GM18861 (cell line): ENCODE measurements at regions not wholly inside any gene's neighbourhood (a gene's known extent, or its start where the extent isn't known, plus 50 kb on each side); places are given as distances from the start of the nearest gene placed in this dataset.
"Not testable (repeated sequence)": the region's sequence is repeated elsewhere in the genome, so short reads cannot be mapped to it uniquely, and the experiment has no call there.

Experiments
- ATAC-seq: cut with Tn5 transposase; IDR thresholded peaks from one replicate; pipeline ENCODE4 v1.9.1; 2021; ENCODE audit not compliant: unreplicated experiment

- not testable (repeated sequence) for ATAC-seq
Observed at GRCh38 chr10:8415029-8415428, 360.5 kb downstream of the GATA3 start.

GRCh38 chr10:8416192-8416701 is 361.8 kb downstream of the GATA3 start:
- ATAC-seq, result peak; percentile 58

- ATAC-seq, result peak; percentile 12
Observed at GRCh38 chr10:8416760-8417159, 362.3 kb downstream of the GATA3 start.

GRCh38 chr10:8417631-8418030 is 363.1 kb downstream of the GATA3 start:
- ATAC-seq, result no peak

GRCh38 chr10:8418631-8419030 is 364.1 kb downstream of the GATA3 start:
- ATAC-seq, result no peak

GRCh38 chr10:8420182-8420581 is 365.7 kb downstream of the GATA3 start:
- ATAC-seq, result no peak

GRCh38 chr10:8424555-8425211 is 370.2 kb downstream of the GATA3 start:
- no peak for ATAC-seq

- ATAC-seq, result no peak
Observed at GRCh38 chr10:8428654-8429053, 374.2 kb downstream of the GATA3 start.

GRCh38 chr10:8430321-8430720 is 375.8 kb downstream of the GATA3 start:
- no peak for ATAC-seq

- ATAC-seq, result no peak
Observed at GRCh38 chr10:8431511-8431910, 377.0 kb downstream of the GATA3 start.

- no peak for ATAC-seq
Observed at GRCh38 chr10:8435186-8436055, 380.9 kb downstream of the GATA3 start.

- ATAC-seq, result no peak
Observed at GRCh38 chr10:8437896-8438295, 383.4 kb downstream of the GATA3 start.

- ATAC-seq, result no peak
Observed at GRCh38 chr10:8438603-8439002, 384.1 kb downstream of the GATA3 start.

GRCh38 chr10:8439040-8439439 is 384.6 kb downstream of the GATA3 start:
- ATAC-seq, result no peak

GRCh38 chr10:8444630-8445029 is 390.1 kb downstream of the GATA3 start:
- no peak for ATAC-seq

GRCh38 chr10:8445353-8445752 is 390.9 kb downstream of the GATA3 start:
- no peak for ATAC-seq

- no peak for ATAC-seq
Observed at GRCh38 chr10:8449909-8450308, 395.4 kb downstream of the GATA3 start.

- no peak for ATAC-seq
Observed at GRCh38 chr10:8453587-8453986, 399.1 kb downstream of the GATA3 start.

- ATAC-seq, result no peak
Observed at GRCh38 chr10:8454357-8454756, 399.9 kb downstream of the GATA3 start.

- no peak for ATAC-seq
Observed at GRCh38 chr10:8455181-8455580, 400.7 kb downstream of the GATA3 start.

- ATAC-seq, result no peak
Observed at GRCh38 chr10:8456386-8456785, 401.9 kb downstream of the GATA3 start.

- ATAC-seq, result no peak
Observed at GRCh38 chr10:8460626-8461025, 406.1 kb downstream of the GATA3 start.
